DND-41 (cell line): ENCODE measurements at regions not wholly inside any gene's neighbourhood (a gene's known extent, or its start where the extent isn't known, plus 50 kb on each side); places are given as distances from the start of the nearest gene placed in this dataset.

Source experiments
- ATAC-seq: fragments of 200-7000 bp; cut with Tn5 transposase; 3 replicates; pipeline ENCODE4 v1.9.1; 2021; ENCODE audit warnings: low read depth; ENCODE audit not compliant: insufficient read depth
- DNase-seq: peaks from one replicate; pipeline ENCODE4 v3.0.0-alpha.2; 2020
- H2AFZ ChIP-seq: 2 replicates; pipeline ENCODE4 v1.6.0; 2012; ENCODE audit warnings: low read depth, low read length
- H3K27ac ChIP-seq: 2 replicates; pipeline ENCODE4 v1.5.1; 2012; ENCODE audit warnings: low read length, inconsistent platforms
- H3K27me3 ChIP-seq: fragments of 200-600 bp; sonication (generic); 2 replicates; pipeline ENCODE4 v1.6.0; 2012; ENCODE audit warnings: low read length, mild to moderate bottlenecking, inconsistent platforms; ENCODE audit not compliant: insufficient read depth, poor library complexity
- H3K36me3 ChIP-seq: 2 replicates; pipeline ENCODE4 v1.5.1; 2012; ENCODE audit warnings: low read length, inconsistent platforms; ENCODE audit not compliant: insufficient read depth
- H3K4me1 ChIP-seq: 2 replicates; pipeline ENCODE4 v1.5.1; 2012; ENCODE audit warnings: mild to moderate bottlenecking, low read length; ENCODE audit not compliant: insufficient read depth
- H3K4me2 ChIP-seq: 2 replicates; pipeline ENCODE4 v1.6.0; 2012; ENCODE audit warnings: mild to moderate bottlenecking, moderate library complexity, low read length, inconsistent platforms; ENCODE audit not compliant: insufficient read depth
- H3K4me3 ChIP-seq, 2 experiments: fragments of 200-600 bp in 1 of 2; shearing (Covaris generic) in 1 of 2; 2 replicates each; pipeline ENCODE4 v1.5.1; 2012 to 2016; ENCODE audit warnings: inconsistent platforms in 2 of 2, low read length in 2 of 2, mild to moderate bottlenecking in 2 of 2, low read depth in 1 of 2, moderate library complexity in 1 of 2
- H3K79me2 ChIP-seq: 2 replicates; pipeline ENCODE4 v1.6.0; 2012; ENCODE audit warnings: low read length, inconsistent platforms; ENCODE audit not compliant: insufficient read depth
- H3K9ac ChIP-seq: 2 replicates; pipeline ENCODE4 v1.6.0; 2012; ENCODE audit warnings: low read depth, mild to moderate bottlenecking, inconsistent platforms, low read length, moderate library complexity
- H3K9me3 ChIP-seq: 2 replicates; pipeline ENCODE4 v1.5.1; 2012; ENCODE audit warnings: low read length, moderate library complexity, mild to moderate bottlenecking, inconsistent platforms; ENCODE audit not compliant: insufficient read depth, severe bottlenecking
- H4K20me1 ChIP-seq: 2 replicates; pipeline ENCODE4 v1.6.0; 2012; ENCODE audit warnings: low read length; ENCODE audit not compliant: insufficient read depth
- CTCF ChIP-seq: IDR thresholded peaks from 2 replicates; pipeline ENCODE4 v1.5.1; 2012; ENCODE audit warnings: borderline replicate concordance, low read length, moderate library complexity, mild to moderate bottlenecking; ENCODE audit not compliant: poor library complexity, severe bottlenecking; ENCODE audit errors: extremely low read depth
- EZH2 ChIP-seq: IDR thresholded peaks from 3 replicates; pipeline ENCODE4 v1.6.1; 2012; ENCODE audit warnings: borderline replicate concordance, low read depth, mild to moderate bottlenecking, moderate library complexity, low read length, inconsistent platforms; ENCODE audit not compliant: severe bottlenecking

GRCh38 chr11:60592601-60593000 is 77.4 kb downstream of the MS4A13 start:
- H3K9me3 ChIP-seq = peaks cover 6% of the 10 kb centered on the region
- no peaks in the 10 kb centered on the region for H3K36me3 ChIP-seq
- ATAC-seq (no peak), DNase-seq (no peak)
- H4K20me1 ChIP-seq = no peaks in the 10 kb centered on the region
- H3K9ac ChIP-seq = no peak overlapping the region
- H3K4me3 ChIP-seq = no peak overlapping the region
- H3K27ac ChIP-seq = no peak overlapping the region
- H2AFZ ChIP-seq = no peak overlapping the region
- no peaks in the 10 kb centered on the region for H3K4me1 ChIP-seq
- no peak overlapping the region for H3K4me2 ChIP-seq
- TF ChIP-seq CTCF = no peak
- no peak for TF ChIP-seq EZH2
- H3K27me3 ChIP-seq = no peaks in the 10 kb centered on the region
- H3K79me2 ChIP-seq = no peaks in the 10 kb centered on the region

- Histone ChIP-seq H3K79me2 (no peaks in the 10 kb centered on the region), H3K4me2 (no peak overlapping the region), H3K9ac (no peak overlapping the region), H3K36me3 (no peaks in the 10 kb centered on the region), H4K20me1 (no peaks in the 10 kb centered on the region), H3K27me3 (no peaks in the 10 kb centered on the region), H2AFZ (no peak overlapping the region), H3K4me3 (no peak overlapping the region), H3K27ac (no peak overlapping the region), H3K9me3 (peaks cover 6% of the 10 kb centered on the region), H3K4me1 (no peaks in the 10 kb centered on the region)
- ATAC-seq (no peak), DNase-seq (no peak)
- TF ChIP-seq CTCF = no peak
These were observed 79.9 kb downstream of the MS4A13 start for GRCh38 chr11:60594998-60595642.

- DNase-seq = no peak
- H3K4me3 ChIP-seq = no peak overlapping the region
- H4K20me1 ChIP-seq = no peaks in the 10 kb centered on the region
- H3K4me2 ChIP-seq = no peak overlapping the region
- H3K36me3 ChIP-seq = no peaks in the 10 kb centered on the region
- ATAC-seq = no peak
- no peaks in the 10 kb centered on the region for H3K27me3 ChIP-seq
- peak; percentile 23 for TF ChIP-seq CTCF
- TF ChIP-seq EZH2 = no peak
- H3K27ac ChIP-seq = no peak overlapping the region
- no peaks in the 10 kb centered on the region for H3K79me2 ChIP-seq
- peaks cover 5% of the 10 kb centered on the region; the same call in 1 of the 2 replicates for H3K4me1 ChIP-seq
- H3K9me3 ChIP-seq = no peaks in the 10 kb centered on the region
- no peak overlapping the region for H2AFZ ChIP-seq
- H3K9ac ChIP-seq = no peak overlapping the region
These were observed 91.9 kb upstream of the MS4A8 start for GRCh38 chr11:60607483-60607882.
